Colonic mucosa (tissue), 4 donors: ENCODE measurements at regions not wholly inside any gene's neighbourhood (a gene's known extent, or its start where the extent isn't known, plus 50 kb on each side); places are given as distances from the start of the nearest gene placed in this dataset.
"Not testable (repeated sequence)": the region's sequence is repeated elsewhere in the genome, so short reads cannot be mapped to it uniquely, and the experiment has no call there.

Experiments
- DNase-seq: peaks from one replicate; pipeline ENCODE4 v3.0.0-alpha.2; 2020
- H3K27ac ChIP-seq: fragments of 200-600 bp; one replicate; pipeline ENCODE4 v1.8.0; 2021
- H3K27me3 ChIP-seq: fragments of 200-600 bp; one replicate; pipeline ENCODE4 v1.8.0; 2021
- H3K36me3 ChIP-seq: fragments of 200-600 bp; one replicate; pipeline ENCODE4 v1.8.0; 2021
- H3K4me1 ChIP-seq: fragments of 200-600 bp; one replicate; pipeline ENCODE4 v1.8.0; 2021; ENCODE audit warnings: mild to moderate bottlenecking
- H3K4me3 ChIP-seq: fragments of 200-600 bp; one replicate; pipeline ENCODE4 v1.8.0; 2021
- H3K9ac ChIP-seq, 2 donors: one replicate each; pipeline ENCODE4 v1.7.0; 2013; ENCODE audit warnings: control low read depth in 2 of 2, low read depth in 2 of 2, low read length in 2 of 2
- H3K9me3 ChIP-seq: fragments of 200-600 bp; one replicate; pipeline ENCODE4 v1.8.0; 2021
- CTCF ChIP-seq: fragments of 200-600 bp; IDR thresholded peaks from one replicate; pipeline ENCODE4 v1.8.0; 2022; ENCODE audit warnings: antibody characterized with exemption, mild to moderate bottlenecking
- intact Hi-C: fragments of 100-400 bp; cut with DNase I; formaldehyde crosslinking; loops from one replicate; pipeline ENCODE4 v1.14.1; 2022
- donor health status: healthy.
- donor health status: DM: no; HTN: no; CAD: no.
- donor health status: DM: no; HTN: no; CAD: no.

- Histone ChIP-seq H3K4me1 (no peaks in the 10 kb centered on the region), H3K9me3 (no peaks in the 10 kb centered on the region), H3K4me3 (no peak overlapping the region), H3K36me3 (no peaks in the 10 kb centered on the region), H3K27me3 (no peaks in the 10 kb centered on the region), H3K9ac (no peak overlapping the region), H3K27ac (no peak overlapping the region)
- intact Hi-C loops: no loop called here
- TF ChIP-seq CTCF: no peak
- no peak for DNase-seq
Observed at GRCh38 chr17:51428668-51429495, 168.5 kb downstream of the UTP18 start.

GRCh38 chr17:51429938-51430337, 169.6 kb downstream of the UTP18 start:
- H3K36me3 ChIP-seq, H3K4me3 ChIP-seq, H3K27ac ChIP-seq, H3K27me3 ChIP-seq, intact Hi-C loops, H3K9ac ChIP-seq, H3K9me3 ChIP-seq, H3K4me1 ChIP-seq, DNase-seq: not testable (repeated sequence)

GRCh38 chr17:51430591-51430990, 170.2 kb downstream of the UTP18 start:
- H3K36me3 ChIP-seq: no peaks in the 10 kb centered on the region
- intact Hi-C loops: no loop called here
- H3K27ac ChIP-seq: no peak overlapping the region
- no peaks in the 10 kb centered on the region for H3K4me1 ChIP-seq
- H3K9ac ChIP-seq: no peak overlapping the region
- no peak for DNase-seq
- no peak for TF ChIP-seq CTCF
- H3K9me3 ChIP-seq: no peaks in the 10 kb centered on the region
- no peaks in the 10 kb centered on the region for H3K27me3 ChIP-seq
- no peak overlapping the region for H3K4me3 ChIP-seq

- DNase-seq: no peak
- intact Hi-C loops: no loop called here
- Histone ChIP-seq H3K4me3 (no peak overlapping the region), H3K27me3 (no peaks in the 10 kb centered on the region), H3K4me1 (no peaks in the 10 kb centered on the region), H3K36me3 (no peaks in the 10 kb centered on the region), H3K9me3 (no peaks in the 10 kb centered on the region), H3K9ac (no peak overlapping the region), H3K27ac (no peak overlapping the region)
- TF ChIP-seq CTCF: no peak
Observed at GRCh38 chr17:51434434-51435170, 174.3 kb downstream of the UTP18 start.

- no peaks in the 10 kb centered on the region for H3K27me3 ChIP-seq
- no peaks in the 10 kb centered on the region for H3K36me3 ChIP-seq
- intact Hi-C loops: no loop called here
- H3K4me3 ChIP-seq: no peak overlapping the region
- H3K27ac ChIP-seq: no peak overlapping the region
- no peak for DNase-seq
- TF ChIP-seq CTCF: no peak
- no peak overlapping the region for H3K9ac ChIP-seq
- H3K9me3 ChIP-seq: no peaks in the 10 kb centered on the region
- H3K4me1 ChIP-seq: no peaks in the 10 kb centered on the region
Observed at GRCh38 chr17:51435171-51435552, 174.8 kb downstream of the UTP18 start.

- no peak overlapping the region for H3K27ac ChIP-seq
- H3K4me1 ChIP-seq: no peaks in the 10 kb centered on the region
- TF ChIP-seq CTCF: no peak
- H3K9ac ChIP-seq: no peak overlapping the region
- H3K9me3 ChIP-seq: no peaks in the 10 kb centered on the region
- intact Hi-C loops: no loop called here
- DNase-seq: peak; percentile 42
- H3K4me3 ChIP-seq: no peak overlapping the region
- no peaks in the 10 kb centered on the region for H3K27me3 ChIP-seq
- H3K36me3 ChIP-seq: no peaks in the 10 kb centered on the region
Observed at GRCh38 chr17:51435641-51436091, 175.3 kb downstream of the UTP18 start.
